Thyroid gland (tissue), 4 donors: ENCODE measurements at regions not wholly inside any gene's neighbourhood (a gene's known extent, or its start where the extent isn't known, plus 50 kb on each side); places are given as distances from the start of the nearest gene placed in this dataset.

ENCODE experiments used
- DNase-seq, 2 donors: peaks; one replicate each; pipeline ENCODE4 v3.0.0-alpha.2; 2019
- H3K27ac ChIP-seq, 3 donors: fragments of 200-600 bp; sonication (generic); 1 replicate in 2 of 3; 2 replicates in 1 of 3; pipeline ENCODE4 v1.5.1; 2016 to 2019; ENCODE audit warnings: mild to moderate bottlenecking in 1 of 3, moderate library complexity in 1 of 3
- H3K27me3 ChIP-seq: fragments of 200-600 bp; sonication (generic); one replicate; pipeline ENCODE4 v1.5.1; 2019
- H3K36me3 ChIP-seq, 2 donors: fragments of 200-600 bp; sonication (generic); one replicate each; pipeline ENCODE4 v1.5.1; 2016 to 2019
- H3K4me1 ChIP-seq, 2 donors: fragments of 200-600 bp; sonication (generic); one replicate each; pipeline ENCODE4 v1.5.1; 2017 to 2019
- H3K4me3 ChIP-seq, 3 donors: fragments of 200-600 bp; sonication (generic); replicated peaks in 1 of 3; 1 replicate in 2 of 3; 2 replicates in 1 of 3; pipeline ENCODE4 v1.5.1; 2016; ENCODE audit warnings: mild to moderate bottlenecking in 1 of 3
- H3K9me3 ChIP-seq: fragments of 200-600 bp; sonication (generic); one replicate; pipeline ENCODE4 v1.5.1; 2017
- POLR2A ChIP-seq, 2 donors: fragments of 450-650 bp; IDR thresholded peaks; one replicate each; pipeline ENCODE4 v1.6.1; 2017; ENCODE audit warnings: antibody characterized with exemption in 2 of 2, mild to moderate bottlenecking in 2 of 2, moderate library complexity in 1 of 2
- WGBS, 2 donors: methylation state at CpG; one replicate each; pipeline ENCODE4 v1.1.5; 2017; 5-methylcytosine and 5-hydroxymethylcytosine counted together
- intact Hi-C: fragments of 100-400 bp; cut with DNase I; formaldehyde crosslinking; loops from one replicate; pipeline ENCODE4 v1.15.1; 2023
- TF ChIP-seq, protein P1 (sequence below), 6 experiments: fragments of 200-600 bp in 3 of 6; fragments of 450-650 bp in 3 of 6; sonication (generic) in 3 of 6; IDR thresholded peaks; one replicate each; pipeline ENCODE4 v1.5.1; 2016 to 2019; ENCODE audit warnings: antibody characterized with exemption in 6 of 6, mild to moderate bottlenecking in 2 of 6, inconsistent platforms in 1 of 6, moderate library complexity in 1 of 6

DNA sequence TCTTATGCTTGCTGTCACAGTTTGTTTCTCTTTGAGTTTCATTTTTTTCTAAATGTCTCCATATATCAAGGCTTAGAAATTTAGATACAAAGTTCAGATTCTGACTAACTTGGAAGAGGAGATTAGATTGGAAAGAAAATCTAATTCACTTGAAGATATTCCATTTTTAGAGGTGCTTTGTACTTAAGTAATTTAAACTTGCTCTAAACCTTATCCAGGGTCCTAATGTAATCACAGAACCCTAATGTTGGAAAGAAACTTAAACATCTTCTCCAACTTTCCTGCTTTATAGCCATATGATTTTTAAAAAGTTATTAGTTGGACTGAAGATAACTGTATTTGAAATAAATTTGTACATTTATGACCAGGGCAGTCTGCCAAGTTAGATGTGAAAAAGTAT lies 81.1 kb upstream of the ARHGEF3 start:
- H3K9me3 ChIP-seq, result no peaks in the 10 kb centered on the region
- no peak for TF ChIP-seq POLR2A (IDR thresholded peaks at IDR 0.05)
- TF ChIP-seq, protein P1, sequence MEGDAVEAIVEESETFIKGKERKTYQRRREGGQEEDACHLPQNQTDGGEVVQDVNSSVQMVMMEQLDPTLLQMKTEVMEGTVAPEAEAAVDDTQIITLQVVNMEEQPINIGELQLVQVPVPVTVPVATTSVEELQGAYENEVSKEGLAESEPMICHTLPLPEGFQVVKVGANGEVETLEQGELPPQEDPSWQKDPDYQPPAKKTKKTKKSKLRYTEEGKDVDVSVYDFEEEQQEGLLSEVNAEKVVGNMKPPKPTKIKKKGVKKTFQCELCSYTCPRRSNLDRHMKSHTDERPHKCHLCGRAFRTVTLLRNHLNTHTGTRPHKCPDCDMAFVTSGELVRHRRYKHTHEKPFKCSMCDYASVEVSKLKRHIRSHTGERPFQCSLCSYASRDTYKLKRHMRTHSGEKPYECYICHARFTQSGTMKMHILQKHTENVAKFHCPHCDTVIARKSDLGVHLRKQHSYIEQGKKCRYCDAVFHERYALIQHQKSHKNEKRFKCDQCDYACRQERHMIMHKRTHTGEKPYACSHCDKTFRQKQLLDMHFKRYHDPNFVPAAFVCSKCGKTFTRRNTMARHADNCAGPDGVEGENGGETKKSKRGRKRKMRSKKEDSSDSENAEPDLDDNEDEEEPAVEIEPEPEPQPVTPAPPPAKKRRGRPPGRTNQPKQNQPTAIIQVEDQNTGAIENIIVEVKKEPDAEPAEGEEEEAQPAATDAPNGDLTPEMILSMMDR (IDR thresholded peaks at IDR 0.05), result no peak
- no peak overlapping the region for H3K4me3 ChIP-seq
- no peak for DNase-seq
- peaks cover 11 to 21% of the 10 kb centered on the region in 2 donors for H3K4me1 ChIP-seq
- H3K27me3 ChIP-seq, result no peaks in the 10 kb centered on the region
- no peak overlapping the region for H3K27ac ChIP-seq
- H3K36me3 ChIP-seq, result no peaks in the 10 kb centered on the region
- intact Hi-C loops, result no loop called here

DNA sequence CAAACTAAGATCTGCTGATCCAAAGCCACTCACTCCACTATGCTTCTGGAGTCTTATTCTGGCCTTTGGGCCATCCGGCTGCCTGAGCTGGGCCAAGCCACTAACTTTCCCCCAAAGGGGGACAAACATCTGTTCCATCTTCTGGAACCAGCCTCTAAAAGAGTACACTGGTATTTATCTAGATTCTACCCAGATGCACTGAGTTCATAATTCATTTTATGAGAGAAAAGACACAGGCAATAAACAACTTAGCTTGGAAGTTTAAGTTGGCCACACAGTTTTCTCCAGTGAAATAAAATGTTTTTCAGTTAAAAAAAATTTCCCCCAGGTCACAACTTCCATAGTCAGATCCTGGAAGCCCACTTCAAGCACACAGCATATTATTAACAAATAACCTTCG lies 80.1 kb upstream of the ARHGEF3 start:
- no peaks in the 10 kb centered on the region for H3K9me3 ChIP-seq
- DNase-seq, result no peak
- no peak overlapping the region for H3K27ac ChIP-seq
- peaks cover 2 to 10% of the 10 kb centered on the region in 2 donors for H3K4me1 ChIP-seq
- no peaks in the 10 kb centered on the region for H3K27me3 ChIP-seq
- intact Hi-C loops, result no loop called here
- WGBS, 2 donors, result 98 to 100% methylated on average over 2 of the region's 2 CpGs
- TF ChIP-seq, protein P1 (IDR thresholded peaks at IDR 0.05), result no peak
- no peak for TF ChIP-seq POLR2A (IDR thresholded peaks at IDR 0.05)
- no peak overlapping the region for H3K4me3 ChIP-seq
- H3K36me3 ChIP-seq, result no peaks in the 10 kb centered on the region

DNA sequence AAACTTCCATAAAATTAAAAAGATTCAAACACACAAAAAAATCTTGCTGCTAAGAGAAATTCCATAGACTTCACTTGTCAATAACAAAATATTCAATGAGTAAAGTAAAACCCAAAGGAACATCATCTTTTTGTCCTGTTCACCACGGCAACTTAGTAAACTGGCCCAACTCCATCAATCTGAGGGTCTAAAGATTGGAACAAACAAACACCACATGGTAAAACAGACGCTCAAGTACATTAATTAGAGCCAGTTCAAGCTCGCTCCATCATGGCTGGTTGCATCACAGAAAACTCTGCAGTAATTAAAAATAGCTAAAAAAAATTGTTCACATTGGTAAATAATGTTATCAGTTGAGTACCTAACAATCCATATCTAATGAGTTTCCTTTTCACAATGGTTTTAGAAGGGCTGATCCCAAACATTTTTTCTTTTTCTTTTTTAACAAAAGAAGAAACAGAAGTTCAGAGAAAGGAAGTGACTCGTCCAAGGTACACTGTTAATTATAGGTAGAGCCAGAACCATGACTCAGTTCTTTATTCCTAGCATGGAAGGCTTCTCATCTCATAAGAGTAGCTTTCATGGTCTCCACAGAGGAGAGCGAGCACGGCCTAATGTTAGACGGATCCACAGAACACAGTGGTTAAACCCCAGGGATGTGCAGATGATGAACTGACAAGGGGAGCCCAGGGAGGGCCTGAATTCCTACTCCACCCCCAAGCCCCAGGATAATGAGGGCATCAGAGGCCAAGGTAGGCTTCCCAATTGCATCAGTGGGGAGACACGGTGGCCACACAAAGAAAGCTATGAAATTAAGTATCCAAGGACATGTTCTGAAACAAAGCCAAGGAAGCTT lies 79.2 kb upstream of the ARHGEF3 start:
- peaks cover 0 to 3% of the 10 kb centered on the region in 2 donors for H3K4me1 ChIP-seq
- no peaks in the 10 kb centered on the region for H3K27me3 ChIP-seq
- no peak overlapping the region for H3K27ac ChIP-seq
- H3K4me3 ChIP-seq, result no peak overlapping the region
- no peak for DNase-seq
- intact Hi-C loops, result no loop called here
- no peaks in the 10 kb centered on the region for H3K9me3 ChIP-seq
- TF ChIP-seq, protein P1 (IDR thresholded peaks at IDR 0.05), result no peak
- TF ChIP-seq POLR2A (IDR thresholded peaks at IDR 0.05), result no peak
- WGBS, 2 donors, result 93 to 97% methylated on average over 8 of the region's 8 CpGs
- no peaks in the 10 kb centered on the region for H3K36me3 ChIP-seq

DNA sequence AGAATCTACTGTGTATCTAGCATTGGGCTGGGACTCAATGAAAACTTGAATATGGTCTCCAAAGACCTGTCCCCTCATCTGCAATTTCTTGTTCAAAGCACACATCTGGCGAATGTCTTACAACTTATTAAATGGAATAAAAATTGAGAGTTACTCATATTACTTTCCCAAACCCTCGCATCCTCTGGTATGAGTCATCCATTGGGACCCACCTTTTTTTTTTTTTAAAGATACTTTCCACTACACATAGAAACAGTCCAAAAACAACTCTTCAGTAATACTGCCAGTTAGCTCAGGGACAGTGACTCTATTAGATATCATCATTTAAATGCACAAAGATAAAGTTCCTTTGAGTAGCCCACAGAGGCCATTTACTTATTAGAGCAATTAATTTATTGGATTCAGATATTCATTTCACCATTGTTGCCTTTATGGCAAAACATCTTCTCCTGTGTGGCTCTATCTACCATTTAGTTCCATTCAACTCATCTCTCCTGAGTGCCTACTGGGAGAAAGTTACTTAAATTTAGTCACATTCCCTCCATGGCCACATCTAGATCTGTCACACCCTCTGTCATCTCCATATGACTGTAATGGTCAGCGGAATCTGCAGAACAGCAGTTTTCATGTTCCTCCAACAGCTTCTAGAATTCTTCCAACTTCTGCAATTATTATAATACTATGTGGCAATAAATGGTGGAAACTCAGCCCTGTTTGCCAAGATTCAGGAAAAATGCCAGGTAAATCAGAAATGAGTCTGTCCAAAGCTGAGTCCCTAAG lies 77.9 kb upstream of the ARHGEF3 start:
- no peaks in the 10 kb centered on the region for H3K27me3 ChIP-seq
- no peaks in the 10 kb centered on the region for H3K36me3 ChIP-seq
- H3K9me3 ChIP-seq, result no peaks in the 10 kb centered on the region
- intact Hi-C loops, result no loop called here
- WGBS, 2 donors, result 49 to 54% methylated on average over 3 of the region's 3 CpGs
- H3K4me3 ChIP-seq, result no peak overlapping the region
- no peak for DNase-seq
- TF ChIP-seq POLR2A (IDR thresholded peaks at IDR 0.05), result no peak
- TF ChIP-seq, protein P1 (IDR thresholded peaks at IDR 0.05), result no peak
- H3K4me1 ChIP-seq, result no peaks in the 10 kb centered on the region
- no peak overlapping the region for H3K27ac ChIP-seq

DNA sequence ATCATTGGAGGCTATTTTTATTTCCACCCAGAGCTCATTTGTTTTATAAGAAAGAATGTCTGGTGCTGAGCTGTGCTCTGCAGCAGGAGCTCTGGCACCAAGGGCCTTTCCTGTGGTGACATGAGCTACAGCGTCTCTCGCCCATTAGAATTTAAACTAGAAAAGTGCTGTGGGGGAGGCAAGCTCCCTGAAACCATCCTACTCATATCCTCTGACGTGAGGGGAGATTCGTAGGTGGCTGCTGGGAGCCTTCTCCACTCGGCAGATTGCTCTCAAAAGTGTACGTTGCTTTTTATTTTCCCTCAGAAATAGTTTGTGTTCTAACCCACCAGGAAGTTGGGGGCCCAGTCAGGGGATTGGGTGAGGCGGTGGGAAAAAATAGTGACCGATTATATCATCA lies 76.3 kb upstream of the ARHGEF3 start:
- intact Hi-C loops, result no loop called here
- Histone ChIP-seq H3K4me3 (no peak overlapping the region), H3K27me3 (no peaks in the 10 kb centered on the region), H3K4me1 (no peaks in the 10 kb centered on the region), H3K9me3 (no peaks in the 10 kb centered on the region), H3K36me3 (no peaks in the 10 kb centered on the region), H3K27ac (no peak overlapping the region)
- DNase-seq, result no peak
- TF ChIP-seq POLR2A (IDR thresholded peaks at IDR 0.05), result no peak
- TF ChIP-seq, protein P1 (IDR thresholded peaks at IDR 0.05), result no peak
- 58 to 80% methylated on average over 8 of the region's 8 CpGs for WGBS, 2 donors
